ENCODE measurements at regions not wholly inside any gene's neighbourhood (a gene's known extent, or its start where the extent isn't known, plus 50 kb on each side); places are given as distances from the start of the nearest gene placed in this dataset.

DNA sequence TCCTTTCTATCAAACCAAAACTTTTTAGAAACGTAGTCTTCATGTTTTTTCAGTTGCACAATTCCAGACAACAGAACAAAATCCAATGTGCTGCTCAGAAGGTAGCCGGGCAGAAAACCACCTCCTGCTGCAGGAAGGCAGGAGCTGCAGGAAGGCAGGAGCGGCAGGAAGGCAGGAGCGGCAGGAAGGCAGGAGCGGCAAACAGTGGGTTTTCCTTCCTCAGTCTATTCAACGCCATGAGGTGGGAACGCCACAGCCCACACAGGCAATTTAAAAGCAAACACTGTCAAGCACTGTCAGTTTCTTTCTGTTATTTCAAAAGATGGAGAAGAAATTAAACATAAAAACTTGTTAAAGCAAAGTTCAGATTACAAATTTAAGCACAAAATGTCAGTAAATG is 601.2 kb upstream of the SALL3 start:
- ChIA-PET CTCF (ENCODE audit: low intra/inter-chr PET ratio, low total read pairs) (no interaction called here), POLR2A (no interaction called here)
- Histone ChIP-seq H3K4me3 (replicated peaks in 1 of 3; ENCODE audit: insufficient read depth in 1 of 3, low read depth in 2 of 3, low read length in 3 of 3) (no peak overlapping the region), H3K27me3 (ENCODE audit: control insufficient read depth in 1 of 2, insufficient read depth in 2 of 2, low read length in 2 of 2) (peaks cover 0 to 8% of the 10 kb centered on the region in 2 experiments; a peak in 2 of 5 replicates), H3K9ac (ENCODE audit: insufficient read depth, low read depth, low read length) (no peak overlapping the region), H4K20me1 (ENCODE audit: insufficient read depth, low read length) (no peaks in the 10 kb centered on the region), H3K4me2 (ENCODE audit: low read depth, low read length) (no peak overlapping the region), H3K9me3 (ENCODE audit: low read length) (0 out of 2 replicates have a peak, but pooled peaks cover 4% of the 10 kb centered on the region), H3K36me3 (replicated peaks in 1 of 2; ENCODE audit: control insufficient read depth in 1 of 2, insufficient read depth in 2 of 2, low read length in 2 of 2) (no peaks in the 10 kb centered on the region), H3K79me2 (ENCODE audit: insufficient read depth, low read length) (no peaks in the 10 kb centered on the region), H3K27ac (ENCODE audit: extremely low read length, insufficient read depth, low read length) (no peak overlapping the region), H2AFZ (ENCODE audit: low read length) (no peak overlapping the region), H3K4me1 (ENCODE audit: insufficient read depth, low read length) (no peaks in the 10 kb centered on the region)
- in situ Hi-C loops (cut with HindIII; ENCODE audit: extremely low pct_ligation_motif_present, low pct_unique_long_range_greater_than_20kb) (no loop called here), intact Hi-C loops (cut with micrococcal nuclease; ENCODE audit: unreplicated experiment) (no loop called here)
- FAIRE-seq (no peak), ATAC-seq (no peak), DNase-seq (ENCODE audit: low spot score) (no peak)
- WGBS (ENCODE audit: low lambda C conversion rate) = under 1% methylated on average over 7 of the region's 7 CpGs
- TF ChIP-seq, protein P1, sequence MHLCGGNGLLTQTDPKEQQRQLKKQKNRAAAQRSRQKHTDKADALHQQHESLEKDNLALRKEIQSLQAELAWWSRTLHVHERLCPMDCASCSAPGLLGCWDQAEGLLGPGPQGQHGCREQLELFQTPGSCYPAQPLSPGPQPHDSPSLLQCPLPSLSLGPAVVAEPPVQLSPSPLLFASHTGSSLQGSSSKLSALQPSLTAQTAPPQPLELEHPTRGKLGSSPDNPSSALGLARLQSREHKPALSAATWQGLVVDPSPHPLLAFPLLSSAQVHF (CRISPR knock-in tag; IDR thresholded peaks at IDR 0.05) = no peak
- TF ChIP-seq, protein P2, sequence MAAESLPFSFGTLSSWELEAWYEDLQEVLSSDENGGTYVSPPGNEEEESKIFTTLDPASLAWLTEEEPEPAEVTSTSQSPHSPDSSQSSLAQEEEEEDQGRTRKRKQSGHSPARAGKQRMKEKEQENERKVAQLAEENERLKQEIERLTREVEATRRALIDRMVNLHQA (CRISPR knock-in tag; IDR thresholded peaks at IDR 0.05) = no peak
- TF ChIP-seq FOSL2 (CRISPR knock-in tag; IDR thresholded peaks at IDR 0.05) (no peak), MAFG (CRISPR knock-in tag; IDR thresholded peaks at IDR 0.05) (no peak), GTF3A (CRISPR knock-in tag; conservative IDR thresholded peaks at IDR 0.05) (no peak), MED8 (CRISPR knock-in tag; IDR thresholded peaks at IDR 0.05; ENCODE audit: insufficient replicate concordance) (no peak), ZNF34 (CRISPR knock-in tag; IDR thresholded peaks at IDR 0.05; ENCODE audit: borderline replicate concordance) (no peak), EED (CRISPR knock-in tag; IDR thresholded peaks at IDR 0.05) (no peak), MLLT10 (CRISPR knock-in tag; IDR thresholded peaks at IDR 0.05) (no peak), NFIC (IDR thresholded peaks at IDR 0.05; ENCODE audit: low read length) (no peak), SAP130 (CRISPR knock-in tag; IDR thresholded peaks at IDR 0.05; ENCODE audit: low read depth) (no peak)
- TF ChIP-seq, protein P3, sequence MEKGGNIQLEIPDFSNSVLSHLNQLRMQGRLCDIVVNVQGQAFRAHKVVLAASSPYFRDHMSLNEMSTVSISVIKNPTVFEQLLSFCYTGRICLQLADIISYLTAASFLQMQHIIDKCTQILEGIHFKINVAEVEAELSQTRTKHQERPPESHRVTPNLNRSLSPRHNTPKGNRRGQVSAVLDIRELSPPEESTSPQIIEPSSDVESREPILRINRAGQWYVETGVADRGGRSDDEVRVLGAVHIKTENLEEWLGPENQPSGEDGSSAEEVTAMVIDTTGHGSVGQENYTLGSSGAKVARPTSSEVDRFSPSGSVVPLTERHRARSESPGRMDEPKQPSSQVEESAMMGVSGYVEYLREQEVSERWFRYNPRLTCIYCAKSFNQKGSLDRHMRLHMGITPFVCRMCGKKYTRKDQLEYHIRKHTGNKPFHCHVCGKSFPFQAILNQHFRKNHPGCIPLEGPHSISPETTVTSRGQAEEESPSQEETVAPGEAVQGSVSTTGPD (CRISPR knock-in tag; IDR thresholded peaks at IDR 0.05) = no peak
- TF ChIP-seq, protein P4, sequence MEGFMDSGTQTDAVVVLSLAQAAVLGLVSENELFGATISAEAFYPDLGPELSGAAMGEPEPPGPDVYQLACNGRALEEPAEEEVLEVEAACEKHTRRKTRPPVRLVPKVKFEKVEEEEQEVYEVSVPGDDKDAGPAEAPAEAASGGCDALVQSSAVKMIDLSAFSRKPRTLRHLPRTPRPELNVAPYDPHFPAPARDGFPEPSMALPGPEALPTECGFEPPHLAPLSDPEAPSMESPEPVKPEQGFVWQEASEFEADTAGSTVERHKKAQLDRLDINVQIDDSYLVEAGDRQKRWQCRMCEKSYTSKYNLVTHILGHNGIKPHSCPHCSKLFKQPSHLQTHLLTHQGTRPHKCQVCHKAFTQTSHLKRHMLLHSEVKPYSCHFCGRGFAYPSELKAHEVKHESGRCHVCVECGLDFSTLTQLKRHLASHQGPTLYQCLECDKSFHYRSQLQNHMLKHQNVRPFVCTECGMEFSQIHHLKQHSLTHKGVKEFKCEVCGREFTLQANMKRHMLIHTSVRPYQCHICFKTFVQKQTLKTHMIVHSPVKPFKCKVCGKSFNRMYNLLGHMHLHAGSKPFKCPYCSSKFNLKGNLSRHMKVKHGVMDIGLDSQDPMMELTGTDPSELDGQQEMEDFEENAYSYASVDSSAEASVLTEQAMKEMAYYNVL (CRISPR knock-in tag; IDR thresholded peaks at IDR 0.05; ENCODE audit: borderline replicate concordance) = no peak
- no TSS peak for BruUV-seq (replicated peaks)

All from HepG2 (cell line).